ENCODE measurements at regions not wholly inside any gene's neighbourhood (a gene's known extent, or its start where the extent isn't known, plus 50 kb on each side); places are given as distances from the start of the nearest gene placed in this dataset.
A peak's percentile ranks its signal among the peaks of the same experiment; 100 is the strongest.
"Not testable (repeated sequence)": the region's sequence is repeated elsewhere in the genome, so short reads cannot be mapped to it uniquely, and the experiment has no call there.

DNA sequence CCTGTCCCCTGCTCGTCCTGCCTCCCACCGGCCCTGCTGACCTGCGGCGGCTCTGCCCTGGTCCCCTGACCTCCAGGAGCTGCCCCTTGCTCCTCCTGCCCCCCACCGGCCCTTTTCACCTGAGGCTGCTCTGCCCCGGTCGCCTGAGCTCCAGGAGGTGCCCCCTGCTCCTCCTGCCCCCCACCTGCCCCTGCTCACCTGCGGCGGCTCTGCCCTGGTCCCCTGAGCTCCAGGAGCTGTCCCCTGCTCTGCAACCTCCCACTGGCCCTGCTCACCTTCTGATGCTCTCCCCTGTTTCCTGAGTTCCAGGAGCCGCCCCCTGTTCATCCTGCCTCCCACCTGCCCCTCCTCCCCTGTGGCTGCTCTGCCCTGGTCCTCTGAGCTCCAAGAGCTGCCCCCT is 101.3 kb downstream of the TMEM121 start:
- no peak for TF ChIP-seq POLR2A (IDR thresholded peaks at IDR 0.05)
- TF ChIP-seq, protein P1, sequence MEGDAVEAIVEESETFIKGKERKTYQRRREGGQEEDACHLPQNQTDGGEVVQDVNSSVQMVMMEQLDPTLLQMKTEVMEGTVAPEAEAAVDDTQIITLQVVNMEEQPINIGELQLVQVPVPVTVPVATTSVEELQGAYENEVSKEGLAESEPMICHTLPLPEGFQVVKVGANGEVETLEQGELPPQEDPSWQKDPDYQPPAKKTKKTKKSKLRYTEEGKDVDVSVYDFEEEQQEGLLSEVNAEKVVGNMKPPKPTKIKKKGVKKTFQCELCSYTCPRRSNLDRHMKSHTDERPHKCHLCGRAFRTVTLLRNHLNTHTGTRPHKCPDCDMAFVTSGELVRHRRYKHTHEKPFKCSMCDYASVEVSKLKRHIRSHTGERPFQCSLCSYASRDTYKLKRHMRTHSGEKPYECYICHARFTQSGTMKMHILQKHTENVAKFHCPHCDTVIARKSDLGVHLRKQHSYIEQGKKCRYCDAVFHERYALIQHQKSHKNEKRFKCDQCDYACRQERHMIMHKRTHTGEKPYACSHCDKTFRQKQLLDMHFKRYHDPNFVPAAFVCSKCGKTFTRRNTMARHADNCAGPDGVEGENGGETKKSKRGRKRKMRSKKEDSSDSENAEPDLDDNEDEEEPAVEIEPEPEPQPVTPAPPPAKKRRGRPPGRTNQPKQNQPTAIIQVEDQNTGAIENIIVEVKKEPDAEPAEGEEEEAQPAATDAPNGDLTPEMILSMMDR (IDR thresholded peaks at IDR 0.05), result no peak
- Histone ChIP-seq H3K4me3 (no peak overlapping the region), H3K9me3 (no peaks in the 10 kb centered on the region), H3K27ac (no peak overlapping the region), H3K36me3 (replicated peaks in 1 of 2; ENCODE audit: insufficient read depth in 1 of 2, low read depth in 2 of 2) (no peaks in the 10 kb centered on the region), H3K27me3 (no peaks in the 10 kb centered on the region), H3K4me1 (no peaks in the 10 kb centered on the region)
- intact Hi-C loops (cut with DNase I), result no loop called here
- ATAC-seq, result no peak
- 43 to 60% methylated on average over 4 to 9 of the region's 10 CpGs for WGBS, 2 donors
- no peak for DNase-seq

DNA sequence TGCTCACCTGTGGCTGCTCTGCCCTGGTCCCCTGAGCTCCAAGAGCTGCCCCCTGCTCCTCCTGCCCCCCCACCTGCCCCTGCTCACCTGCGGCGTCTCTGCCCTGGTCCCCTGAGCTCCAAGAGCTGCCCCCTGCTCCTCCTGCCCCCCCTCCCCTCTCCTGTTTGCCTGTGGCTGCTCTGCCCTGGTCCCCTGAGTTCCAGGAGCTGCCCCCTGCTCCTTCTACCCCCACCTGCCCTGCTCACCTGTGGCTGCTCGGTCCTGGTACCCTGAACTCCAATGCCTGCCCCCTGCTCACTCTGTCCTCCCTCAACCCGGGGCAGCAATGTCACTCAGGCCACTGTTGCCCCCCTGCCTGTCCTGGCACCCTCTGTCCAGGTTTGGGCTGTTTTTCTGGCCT is 101.7 kb downstream of the TMEM121 start:
- ATAC-seq; H3K4me1 ChIP-seq; DNase-seq; H3K36me3 ChIP-seq (replicated peaks in 1 of 2; ENCODE audit: insufficient read depth in 1 of 2, low read depth in 2 of 2); H3K9me3 ChIP-seq; H3K27ac ChIP-seq; H3K27me3 ChIP-seq; intact Hi-C loops (cut with DNase I); H3K4me3 ChIP-seq: not testable (repeated sequence)
- WGBS, 2 donors, result 30 to 42% methylated on average over 4 of the region's 4 CpGs

DNA sequence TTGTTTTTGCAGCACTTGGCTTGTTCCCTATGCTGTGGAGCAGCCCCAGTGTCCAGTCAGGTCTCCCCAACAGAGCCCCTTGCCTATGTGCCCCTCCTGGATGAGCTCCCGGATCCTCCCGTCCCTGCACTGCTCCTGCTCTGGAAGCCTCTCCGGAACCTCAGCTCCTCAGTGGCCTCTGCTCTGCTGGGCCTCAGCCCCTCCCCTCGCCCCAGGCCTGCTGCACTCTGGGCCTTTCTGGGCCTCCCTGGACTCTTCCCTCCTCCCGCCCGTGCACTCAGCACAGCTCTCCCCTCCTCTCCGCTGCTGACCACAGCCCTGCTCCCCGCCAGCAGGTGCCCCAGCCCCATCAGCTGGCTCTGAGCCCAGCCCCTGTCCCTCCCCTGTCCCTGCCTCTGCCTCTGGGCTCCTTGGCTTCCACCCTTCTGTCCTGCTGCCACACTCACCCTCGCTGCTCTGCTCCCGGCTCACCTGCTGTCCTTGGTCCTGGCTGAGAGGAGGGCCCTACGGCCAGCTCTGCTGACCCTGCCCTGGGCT is 102.2 kb downstream of the TMEM121 start:
- H3K27me3 ChIP-seq; H3K27ac ChIP-seq; intact Hi-C loops (cut with DNase I); ATAC-seq; H3K4me3 ChIP-seq; H3K4me1 ChIP-seq; DNase-seq; H3K9me3 ChIP-seq; H3K36me3 ChIP-seq (replicated peaks in 1 of 2; ENCODE audit: insufficient read depth in 1 of 2, low read depth in 2 of 2): not testable (repeated sequence)
- WGBS, 2 donors, result 27 to 41% methylated on average over 8 of the region's 11 CpGs

DNA sequence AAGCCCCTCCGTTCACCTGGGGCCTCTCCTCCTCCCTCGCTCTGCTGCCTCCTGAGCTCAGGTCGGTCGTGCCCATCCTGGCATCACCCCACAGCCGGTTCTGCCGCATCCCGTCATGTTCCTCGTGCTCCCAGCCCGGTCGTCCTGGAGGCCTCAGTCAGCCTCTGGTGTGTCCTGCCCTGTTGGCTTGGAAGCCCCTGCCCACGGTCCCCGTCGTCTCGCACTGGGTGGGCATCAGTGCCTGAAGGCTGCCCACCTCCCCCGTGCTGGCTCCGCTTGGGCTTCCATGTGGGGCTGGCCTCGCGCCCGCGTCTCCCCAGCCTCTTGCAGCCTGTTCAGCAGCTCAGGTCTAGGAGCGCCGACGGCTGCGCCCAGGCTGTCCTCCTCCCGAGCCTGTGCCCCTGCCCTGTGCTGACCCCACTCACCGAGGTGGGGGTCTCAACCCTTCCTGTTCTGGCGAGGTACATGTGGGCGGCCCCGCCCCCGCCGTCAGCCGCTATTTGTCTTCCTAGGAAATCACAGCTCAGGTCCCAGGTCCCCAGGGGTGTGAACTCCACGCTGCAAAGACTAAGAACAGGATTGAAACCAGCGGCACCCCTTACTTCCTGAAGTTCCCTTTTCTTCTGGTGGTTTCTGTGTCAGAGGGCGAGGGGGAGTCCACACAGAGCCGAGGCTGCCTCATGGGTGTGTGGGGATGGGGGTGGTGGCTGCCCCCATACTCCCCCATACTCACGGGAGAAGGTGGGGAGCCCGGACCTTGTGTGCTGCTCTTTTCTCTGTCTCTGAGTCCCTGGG is 102.9 kb downstream of the TMEM121 start:
- intact Hi-C loops (cut with DNase I); H3K36me3 ChIP-seq (replicated peaks in 1 of 2; ENCODE audit: insufficient read depth in 1 of 2, low read depth in 2 of 2); H3K4me1 ChIP-seq; DNase-seq; H3K27ac ChIP-seq; H3K9me3 ChIP-seq; H3K4me3 ChIP-seq; H3K27me3 ChIP-seq: not testable (repeated sequence)
- ATAC-seq, result peak; percentile 30
- 55 to 60% methylated on average over 21 to 38 of the region's 38 CpGs for WGBS, 2 donors

DNA sequence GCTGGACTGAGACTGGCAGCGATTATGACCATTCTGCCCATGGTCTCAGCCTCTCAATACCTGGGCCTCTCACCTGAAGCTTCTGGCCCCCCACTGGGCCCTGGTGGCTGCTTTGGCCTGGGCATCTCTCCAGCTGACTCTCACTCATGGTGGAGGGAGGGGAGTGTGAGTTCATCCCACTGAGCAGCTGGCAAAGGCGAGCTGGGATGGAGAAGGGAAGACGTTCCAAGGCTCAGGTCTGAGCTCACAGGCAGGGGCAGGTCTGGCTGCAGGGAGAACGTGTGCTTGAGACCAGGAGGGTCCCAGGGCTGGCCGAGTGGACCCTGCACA is 103.5 kb downstream of the TMEM121 start:
- H3K27ac ChIP-seq, result no peak overlapping the region
- intact Hi-C loops (cut with DNase I), result no loop called here
- no peaks in the 10 kb centered on the region for H3K36me3 ChIP-seq (replicated peaks in 1 of 2; ENCODE audit: insufficient read depth in 1 of 2, low read depth in 2 of 2)
- no peaks in the 10 kb centered on the region for H3K27me3 ChIP-seq
- no peaks in the 10 kb centered on the region for H3K9me3 ChIP-seq
- TF ChIP-seq POLR2A (IDR thresholded peaks at IDR 0.05), result no peak
- TF ChIP-seq, protein P1 (IDR thresholded peaks at IDR 0.05), result no peak
- no peak overlapping the region for H3K4me3 ChIP-seq
- no peaks in the 10 kb centered on the region for H3K4me1 ChIP-seq
- WGBS, 2 donors, result 61% methylated on average over 3 of the region's 5 CpGs; no CpG with 5 or more reads in 1 of the 2 donors
- DNase-seq, result no peak
- ATAC-seq, result no peak

- WGBS, 2 donors, result 64 to 78% methylated on average over 5 of the region's 8 CpGs
- H3K4me3 ChIP-seq; H3K9me3 ChIP-seq; ATAC-seq; intact Hi-C loops (cut with DNase I); DNase-seq; H3K36me3 ChIP-seq (replicated peaks in 1 of 2; ENCODE audit: insufficient read depth in 1 of 2, low read depth in 2 of 2); H3K27me3 ChIP-seq; H3K4me1 ChIP-seq; H3K27ac ChIP-seq: not testable (repeated sequence)
Observed at GRCh38 chr14:105630293-105630934, 104.0 kb downstream of the TMEM121 start.

GRCh38 chr14:105630935-105631779 is 104.8 kb downstream of the TMEM121 start:
- H3K4me1 ChIP-seq; DNase-seq; H3K4me3 ChIP-seq; H3K36me3 ChIP-seq (replicated peaks in 1 of 2; ENCODE audit: insufficient read depth in 1 of 2, low read depth in 2 of 2); H3K9me3 ChIP-seq; intact Hi-C loops (cut with DNase I); H3K27ac ChIP-seq; ATAC-seq; H3K27me3 ChIP-seq: not testable (repeated sequence)
- 71 to 84% methylated on average over 12 to 15 of the region's 24 CpGs for WGBS, 2 donors

Measured in body of pancreas (tissue), 4 donors.